KMS-11 (cell line): ENCODE measurements at regions not wholly inside any gene's neighbourhood (a gene's known extent, or its start where the extent isn't known, plus 50 kb on each side); places are given as distances from the start of the nearest gene placed in this dataset.

Experiments
- H2AFZ ChIP-seq: fragments of 200-600 bp; sonication (generic); 2 replicates; pipeline ENCODE4 v1.6.1; 2016; ENCODE audit warnings: antibody characterized with exemption, mixed run types, low read depth
- H3K27ac ChIP-seq: fragments of 200-600 bp; sonication (generic); 2 replicates; pipeline ENCODE4 v1.6.1; 2016; ENCODE audit warnings: mild to moderate bottlenecking, mixed run types
- H3K27me3 ChIP-seq: fragments of 200-600 bp; sonication (generic); 2 replicates; pipeline ENCODE4 v1.6.1; 2017; ENCODE audit warnings: mild to moderate bottlenecking, low read depth, mixed run types, moderate library complexity; ENCODE audit not compliant: insufficient read depth
- H3K36me3 ChIP-seq: fragments of 200-600 bp; sonication (generic); 2 replicates; pipeline ENCODE4 v1.6.1; 2017; ENCODE audit warnings: mild to moderate bottlenecking, mixed run types; ENCODE audit not compliant: insufficient read depth
- H3K4me1 ChIP-seq: fragments of 200-600 bp; sonication (generic); 2 replicates; pipeline ENCODE4 v1.6.1; 2016; ENCODE audit warnings: mild to moderate bottlenecking, low read depth, mixed run types; ENCODE audit not compliant: poor library complexity, severe bottlenecking
- H3K4me2 ChIP-seq: fragments of 200-600 bp; sonication (generic); 2 replicates; pipeline ENCODE4 v1.7.0; 2016; ENCODE audit warnings: mild to moderate bottlenecking, mixed run types
- H3K4me3 ChIP-seq: fragments of 200-600 bp; sonication (generic); IDR thresholded peaks from 2 replicates; pipeline ENCODE4 v1.6.1; 2017; ENCODE audit warnings: low read depth, low read length, mixed read lengths; ENCODE audit not compliant: insufficient read depth
- H3K79me2 ChIP-seq: fragments of 200-600 bp; sonication (generic); 2 replicates; pipeline ENCODE4 v1.6.1; 2016; ENCODE audit warnings: low read depth, mixed run types; ENCODE audit not compliant: insufficient read depth
- H3K9ac ChIP-seq: fragments of 200-600 bp; sonication (generic); 2 replicates; pipeline ENCODE4 v1.6.1; 2016; ENCODE audit warnings: mild to moderate bottlenecking, mixed run types
- H4K20me1 ChIP-seq: fragments of 200-600 bp; sonication (generic); 2 replicates; pipeline ENCODE4 v1.6.1; 2016; ENCODE audit warnings: mild to moderate bottlenecking, mixed run types; ENCODE audit not compliant: insufficient read depth
- TF ChIP-seq, protein P1 (sequence below): fragments of 200-600 bp; sonication (generic); conservative IDR thresholded peaks from 2 replicates; pipeline ENCODE4 v1.6.1; 2017; ENCODE audit warnings: low read depth, mild to moderate bottlenecking, antibody characterized with exemption, low read length, moderate library complexity, mixed read lengths

DNA sequence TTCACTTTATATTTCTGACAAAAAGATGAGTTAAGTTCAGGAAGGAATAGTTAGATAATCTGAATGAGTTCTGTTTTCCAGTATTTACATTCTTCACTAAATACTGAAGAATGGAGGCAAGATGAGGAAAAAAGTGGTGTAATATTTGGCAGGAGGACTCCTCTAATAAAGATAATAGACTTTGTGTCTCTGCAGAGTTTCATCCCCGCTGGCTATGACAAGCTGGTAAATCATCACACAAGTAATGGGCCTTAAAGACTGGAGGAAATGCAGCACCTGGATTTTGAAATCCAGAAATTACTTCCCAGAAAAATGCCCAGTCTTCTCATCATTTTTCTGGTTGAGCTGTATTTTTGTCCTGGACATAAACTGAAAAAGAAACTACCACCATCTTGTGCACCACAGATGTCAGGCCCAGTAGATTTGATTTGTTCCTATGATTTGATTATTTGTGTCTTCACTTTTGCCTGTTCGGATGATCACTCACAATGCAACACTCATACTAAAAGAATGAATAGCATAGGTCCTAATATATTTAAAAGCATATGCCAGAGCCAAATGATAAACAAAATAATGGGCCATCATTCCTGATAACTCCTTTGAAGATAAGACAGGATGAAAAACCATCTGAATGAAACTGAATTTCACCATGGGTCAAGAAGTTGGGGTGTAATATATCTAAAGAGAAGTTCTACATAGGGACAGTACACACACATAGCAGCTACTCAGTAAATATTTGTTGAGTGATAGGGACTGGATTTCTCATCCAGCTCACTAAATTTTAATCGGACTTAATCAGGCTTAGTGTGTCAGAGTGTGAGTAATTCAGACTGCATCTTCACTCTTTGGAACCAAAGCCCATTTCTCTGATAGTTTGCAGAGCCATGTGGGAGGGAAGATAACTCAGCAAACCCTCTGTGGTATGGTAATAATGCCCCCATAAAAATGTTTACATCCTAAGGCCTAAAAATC is 200.5 kb downstream of the HINT1 start:
- Histone ChIP-seq H3K4me1 (no peaks in the 10 kb centered on the region), H3K9ac (no peak overlapping the region), H3K27ac (no peak overlapping the region), H3K27me3 (no peaks in the 10 kb centered on the region), H4K20me1 (no peaks in the 10 kb centered on the region), H3K36me3 (no peaks in the 10 kb centered on the region), H3K79me2 (no peaks in the 10 kb centered on the region), H2AFZ (no peak overlapping the region), H3K4me3 (no peak overlapping the region), H3K4me2 (no peak overlapping the region)
- TF ChIP-seq, protein P1, sequence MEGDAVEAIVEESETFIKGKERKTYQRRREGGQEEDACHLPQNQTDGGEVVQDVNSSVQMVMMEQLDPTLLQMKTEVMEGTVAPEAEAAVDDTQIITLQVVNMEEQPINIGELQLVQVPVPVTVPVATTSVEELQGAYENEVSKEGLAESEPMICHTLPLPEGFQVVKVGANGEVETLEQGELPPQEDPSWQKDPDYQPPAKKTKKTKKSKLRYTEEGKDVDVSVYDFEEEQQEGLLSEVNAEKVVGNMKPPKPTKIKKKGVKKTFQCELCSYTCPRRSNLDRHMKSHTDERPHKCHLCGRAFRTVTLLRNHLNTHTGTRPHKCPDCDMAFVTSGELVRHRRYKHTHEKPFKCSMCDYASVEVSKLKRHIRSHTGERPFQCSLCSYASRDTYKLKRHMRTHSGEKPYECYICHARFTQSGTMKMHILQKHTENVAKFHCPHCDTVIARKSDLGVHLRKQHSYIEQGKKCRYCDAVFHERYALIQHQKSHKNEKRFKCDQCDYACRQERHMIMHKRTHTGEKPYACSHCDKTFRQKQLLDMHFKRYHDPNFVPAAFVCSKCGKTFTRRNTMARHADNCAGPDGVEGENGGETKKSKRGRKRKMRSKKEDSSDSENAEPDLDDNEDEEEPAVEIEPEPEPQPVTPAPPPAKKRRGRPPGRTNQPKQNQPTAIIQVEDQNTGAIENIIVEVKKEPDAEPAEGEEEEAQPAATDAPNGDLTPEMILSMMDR, result no peak

DNA sequence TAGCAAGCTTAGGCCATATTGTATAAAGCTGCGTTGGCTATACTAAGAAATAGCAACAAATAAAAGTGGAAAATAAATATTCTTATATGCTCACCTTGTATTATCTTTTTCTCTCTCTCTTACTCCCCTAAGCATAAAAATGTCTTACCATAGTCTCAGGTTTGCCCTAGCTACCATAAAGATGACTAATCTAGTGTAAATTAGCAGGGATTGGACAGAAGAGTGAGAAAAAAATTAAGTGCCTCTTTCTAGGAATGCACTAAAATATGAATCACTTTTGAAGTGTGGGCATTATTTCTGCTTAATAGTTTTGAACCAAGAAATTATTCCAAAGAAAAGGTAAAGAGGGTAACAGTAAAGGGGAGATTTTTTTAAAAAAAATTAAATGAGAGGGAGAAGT is 201.3 kb downstream of the HINT1 start:
- H3K4me2 ChIP-seq, result no peak overlapping the region
- H3K27ac ChIP-seq, result no peak overlapping the region
- H3K36me3 ChIP-seq, result no peaks in the 10 kb centered on the region
- no peak overlapping the region for H3K4me3 ChIP-seq
- H3K4me1 ChIP-seq, result no peaks in the 10 kb centered on the region
- TF ChIP-seq, protein P1, result no peak
- no peak overlapping the region for H3K9ac ChIP-seq
- no peak overlapping the region for H2AFZ ChIP-seq
- H3K79me2 ChIP-seq, result no peaks in the 10 kb centered on the region
- no peaks in the 10 kb centered on the region for H3K27me3 ChIP-seq
- H4K20me1 ChIP-seq, result no peaks in the 10 kb centered on the region

DNA sequence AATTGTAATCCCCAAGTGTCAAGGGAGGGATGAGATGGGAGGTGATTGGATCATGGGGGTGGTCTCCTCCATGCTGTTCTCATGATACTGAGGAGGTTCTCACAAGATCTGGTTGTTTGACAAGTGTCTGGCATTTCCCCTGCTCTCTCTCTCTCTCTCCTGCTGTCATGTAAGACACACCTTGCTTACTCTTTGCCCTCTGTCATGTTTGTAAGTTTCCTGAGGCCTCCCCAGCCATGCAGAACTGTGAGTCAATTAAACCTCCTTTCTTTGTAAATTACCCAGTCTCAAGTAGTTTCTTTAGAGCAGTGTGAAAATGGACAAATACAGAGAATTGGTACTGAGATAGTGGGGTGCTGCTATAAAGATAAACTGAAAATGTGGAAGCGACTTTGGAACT is 207.9 kb downstream of the HINT1 start:
- TF ChIP-seq, protein P1, result no peak
- Histone ChIP-seq H4K20me1 (no peaks in the 10 kb centered on the region), H3K27ac (no peak overlapping the region), H3K79me2 (no peaks in the 10 kb centered on the region), H3K27me3 (no peaks in the 10 kb centered on the region), H3K36me3 (no peaks in the 10 kb centered on the region), H2AFZ (no peak overlapping the region), H3K4me2 (no peak overlapping the region), H3K4me3 (no peak overlapping the region), H3K4me1 (no peaks in the 10 kb centered on the region), H3K9ac (no peak overlapping the region)

DNA sequence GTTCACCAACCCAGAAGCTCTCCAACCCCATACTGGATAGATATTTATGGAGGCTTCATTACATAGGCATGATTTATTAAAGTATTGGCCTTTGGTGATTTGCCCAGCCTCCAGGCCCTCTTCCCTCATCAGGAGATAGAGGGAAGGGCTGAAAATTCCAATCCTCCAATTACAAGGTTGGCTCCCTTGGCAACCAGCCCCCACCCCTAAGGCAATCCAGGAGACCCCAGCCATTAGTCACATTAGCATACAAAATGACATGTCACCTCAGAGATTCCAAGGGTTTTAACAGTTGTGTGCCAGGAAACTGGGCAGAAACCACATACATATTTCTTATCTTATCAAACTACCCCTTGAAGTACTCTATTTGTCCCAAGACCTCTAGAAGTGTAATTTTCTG is 210.0 kb downstream of the HINT1 start:
- Histone ChIP-seq H3K79me2 (no peaks in the 10 kb centered on the region), H2AFZ (no peak overlapping the region), H3K9ac (no peak overlapping the region), H3K4me3 (no peak overlapping the region), H3K27me3 (no peaks in the 10 kb centered on the region), H3K27ac (no peak overlapping the region), H3K4me2 (no peak overlapping the region), H3K36me3 (no peaks in the 10 kb centered on the region), H4K20me1 (no peaks in the 10 kb centered on the region), H3K4me1 (no peaks in the 10 kb centered on the region)
- TF ChIP-seq, protein P1, result no peak
